ENCODE measurements at regions not wholly inside any gene's neighbourhood (a gene's known extent, or its start where the extent isn't known, plus 50 kb on each side); places are given as distances from the start of the nearest gene placed in this dataset.

GRCh38 chr12:128042825-128043224 lies 224.1 kb upstream of the TMEM132C start:
- H3K27ac ChIP-seq: no peak overlapping the region
- TF ChIP-seq CTCF (conservative IDR thresholded peaks at IDR 0.05): no peak
- no peak for TF ChIP-seq ZFX (IDR thresholded peaks at IDR 0.05)

GRCh38 chr12:128043317-128043716 lies 223.7 kb upstream of the TMEM132C start:
- TF ChIP-seq CTCF (conservative IDR thresholded peaks at IDR 0.05): no peak
- no peak overlapping the region for H3K27ac ChIP-seq

- H3K27ac ChIP-seq: no peak overlapping the region
- no peak for TF ChIP-seq ZFX (IDR thresholded peaks at IDR 0.05)
- no peak for TF ChIP-seq CTCF (conservative IDR thresholded peaks at IDR 0.05)
Measured at GRCh38 chr12:128047266-128048060, 219.5 kb upstream of the TMEM132C start.

- no peak overlapping the region for H3K27ac ChIP-seq
- TF ChIP-seq CTCF (conservative IDR thresholded peaks at IDR 0.05) (no peak), ZFX (IDR thresholded peaks at IDR 0.05) (no peak)
Measured at GRCh38 chr12:128052331-128052730, 214.6 kb upstream of the TMEM132C start.

- no peak for TF ChIP-seq ZFX (IDR thresholded peaks at IDR 0.05)
Measured at GRCh38 chr12:128052777-128053176, 214.2 kb upstream of the TMEM132C start.

GRCh38 chr12:128055567-128055966 lies 211.4 kb upstream of the TMEM132C start:
- no peak overlapping the region for H3K27ac ChIP-seq
- no peak for TF ChIP-seq ZFX (IDR thresholded peaks at IDR 0.05)
- TF ChIP-seq CTCF (conservative IDR thresholded peaks at IDR 0.05): no peak

More at GRCh38 chr12:128052777-128053176, 214.2 kb upstream of the TMEM132C start:
- no peak overlapping the region for H3K27ac ChIP-seq

- H3K27ac ChIP-seq: no peak overlapping the region
- no peak for TF ChIP-seq CTCF (conservative IDR thresholded peaks at IDR 0.05)
- TF ChIP-seq ZFX (IDR thresholded peaks at IDR 0.05): no peak
Measured at GRCh38 chr12:128056136-128056801, 210.7 kb upstream of the TMEM132C start.
